Hematopoietic multipotent progenitor cell treated with erythropoietin and hydrocortisone succinate and interleukin-3 and kit ligand, for 4 days (in vitro differentiated cells): ENCODE measurements at regions not wholly inside any gene's neighbourhood (a gene's known extent, or its start where the extent isn't known, plus 50 kb on each side); places are given as distances from the start of the nearest gene placed in this dataset.

ENCODE experiments used
- DNase-seq: peaks from one replicate; pipeline ENCODE4 v3.0.0-alpha.2; 2015

DNA sequence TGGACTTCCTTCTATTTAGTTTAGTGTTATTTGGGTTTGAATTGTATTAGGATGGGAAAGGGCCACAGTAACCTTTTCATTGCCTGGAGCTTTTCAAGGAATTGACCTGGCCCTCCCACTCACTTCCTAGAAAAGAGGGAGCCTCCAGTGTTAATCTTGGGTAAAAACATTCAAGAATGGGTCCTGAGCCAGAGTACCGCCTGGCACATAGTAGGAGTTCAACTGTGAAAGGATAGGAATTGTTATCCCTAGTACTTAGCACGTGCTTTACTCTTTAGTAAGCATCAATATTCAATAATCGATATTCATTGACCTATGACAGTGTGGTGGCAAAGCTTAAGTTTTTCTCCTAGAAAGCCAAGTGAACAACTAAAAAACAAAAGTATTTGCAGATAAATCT, 179.9 kb downstream of the IRS1 start:
- no peak for DNase-seq

DNA sequence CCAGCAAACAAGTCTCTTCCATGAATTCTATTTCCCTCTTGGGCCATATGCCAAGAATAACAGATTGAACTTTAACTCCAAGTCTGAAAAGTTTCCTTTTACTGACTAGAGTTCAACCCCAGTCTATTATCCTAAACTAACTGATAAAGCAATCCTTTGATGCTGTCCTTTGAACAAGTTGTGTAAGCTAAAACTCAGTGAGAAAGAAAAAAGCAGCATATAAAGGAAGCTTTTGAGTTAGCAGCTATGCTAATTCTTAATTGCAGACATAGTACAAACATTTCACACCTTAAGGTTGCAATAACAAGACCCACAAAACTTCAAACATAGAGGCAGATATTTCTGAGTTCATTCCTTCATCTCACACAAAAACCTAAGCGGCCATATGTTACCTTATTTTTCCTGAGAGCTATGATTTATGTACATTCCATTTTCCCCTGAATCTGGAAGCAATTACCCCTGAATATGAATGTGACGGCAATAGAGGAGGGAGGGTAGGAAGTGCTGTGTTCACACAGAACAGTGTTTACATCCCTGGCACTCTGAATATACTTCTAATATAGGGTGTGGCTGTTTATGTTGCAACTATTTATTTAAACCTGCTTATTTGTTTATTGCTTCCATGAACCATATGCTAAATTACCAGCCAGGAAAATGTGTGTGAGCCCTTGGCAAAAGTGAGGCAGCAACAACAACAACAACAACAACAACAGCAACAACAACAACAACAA, 180.6 kb downstream of the IRS1 start:
- no peak for DNase-seq

DNA sequence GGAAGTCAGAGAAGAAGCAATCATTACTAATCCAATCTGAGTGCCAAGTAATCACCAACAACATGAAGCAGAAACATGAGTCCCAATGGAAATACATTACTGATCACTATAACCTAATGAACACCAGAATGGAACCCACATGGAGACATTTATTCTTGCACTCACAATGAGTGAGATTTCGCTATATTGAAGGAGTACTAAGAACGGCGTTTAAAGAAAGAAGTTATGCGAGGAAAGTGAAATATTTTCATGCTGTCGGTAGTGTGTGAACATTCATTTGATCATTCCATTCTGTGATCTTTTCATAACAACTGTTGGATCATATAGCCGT, 181.1 kb downstream of the IRS1 start:
- DNase-seq, result no peak

DNA sequence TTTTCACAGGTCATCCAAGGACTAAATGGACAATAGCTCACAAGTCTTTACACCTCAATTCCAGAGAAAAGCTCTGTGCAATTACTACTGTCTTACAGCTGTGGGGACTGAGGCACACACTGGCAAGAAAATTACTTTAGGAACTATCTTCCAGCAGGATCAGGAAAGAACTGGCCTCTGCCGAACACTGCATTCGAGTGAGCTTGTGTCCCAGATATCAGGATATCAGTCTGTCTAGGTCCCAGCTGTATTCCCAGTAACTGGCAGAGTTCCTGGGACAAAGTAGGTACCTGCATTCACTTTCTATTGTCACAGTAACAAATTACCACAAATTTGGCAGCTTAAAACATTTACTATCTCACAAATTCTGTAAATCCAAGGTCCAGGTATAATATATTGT, 183.7 kb downstream of the IRS1 start:
- DNase-seq, result no peak

DNA sequence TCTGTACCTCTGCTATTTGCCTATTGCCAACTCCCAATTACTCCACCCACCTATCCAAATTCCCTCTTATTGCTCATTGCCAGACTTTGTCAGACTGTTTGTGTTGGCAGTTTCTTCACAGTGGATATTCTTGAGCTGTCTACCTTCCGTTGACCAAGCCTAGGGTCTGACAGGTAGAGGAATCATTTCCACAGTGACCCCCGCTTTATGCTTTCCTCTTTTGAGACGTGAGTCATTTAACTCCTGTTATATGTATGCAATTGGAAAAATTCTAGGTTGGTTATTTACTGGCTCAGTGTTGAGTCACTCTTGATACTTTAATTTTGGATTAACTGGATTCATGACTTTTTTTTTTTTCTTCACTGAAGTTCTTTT, 187.7 kb downstream of the IRS1 start:
- DNase-seq, result no peak

DNA sequence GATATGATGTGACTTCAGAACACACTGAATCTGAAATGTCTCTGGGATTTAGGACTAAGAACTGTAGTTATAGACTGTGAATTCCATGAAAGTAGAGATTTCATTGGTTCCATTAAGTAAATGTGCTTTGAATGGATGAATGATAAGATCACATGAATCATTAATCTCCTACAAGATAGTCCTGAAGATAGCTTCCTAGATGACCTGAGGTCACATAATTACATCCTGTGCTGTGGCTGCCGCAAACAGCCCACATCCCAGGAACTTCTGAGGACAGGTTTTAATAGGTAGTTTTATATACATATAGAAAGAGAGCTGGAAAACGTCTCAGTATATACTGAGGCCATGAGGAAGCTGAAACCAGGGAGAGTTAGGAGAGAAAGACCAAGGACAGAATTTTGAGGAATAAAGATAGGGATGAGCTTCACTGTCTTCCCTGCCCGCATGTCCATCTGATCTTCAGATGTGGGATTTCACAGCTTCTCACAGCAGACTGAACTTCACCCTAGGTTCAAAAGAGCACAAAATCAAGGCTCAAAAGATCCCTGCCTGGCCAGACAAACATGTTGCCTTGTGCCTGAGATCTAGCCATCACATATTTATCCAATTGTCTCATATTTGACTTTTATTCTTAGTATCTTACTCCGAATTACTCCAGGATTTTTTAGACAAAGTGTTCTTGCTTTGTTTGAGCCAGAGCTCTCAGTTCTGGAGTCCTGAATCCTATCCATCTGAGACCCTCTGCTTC, 188.2 kb downstream of the IRS1 start:
- DNase-seq, result no peak

DNA sequence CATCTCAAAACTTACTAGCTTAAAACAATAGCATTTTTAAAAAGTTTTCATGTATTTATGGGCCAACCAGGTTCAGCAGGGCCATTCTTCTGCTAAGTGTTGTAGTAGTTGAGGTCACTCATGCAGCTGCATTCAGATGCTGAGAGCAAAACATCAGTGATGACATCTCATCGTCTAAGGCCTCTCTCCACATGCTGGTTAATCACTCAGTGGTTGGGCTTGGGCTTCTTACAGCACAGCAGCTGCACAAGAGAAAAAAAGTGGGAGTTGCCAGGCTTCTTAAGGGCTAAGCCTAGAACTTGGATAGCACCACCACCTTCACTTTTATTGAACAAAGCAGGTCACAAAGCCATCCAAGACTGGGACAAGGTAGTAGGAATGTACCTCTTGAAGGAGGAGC, 190.3 kb downstream of the IRS1 start:
- DNase-seq, result no peak

DNA sequence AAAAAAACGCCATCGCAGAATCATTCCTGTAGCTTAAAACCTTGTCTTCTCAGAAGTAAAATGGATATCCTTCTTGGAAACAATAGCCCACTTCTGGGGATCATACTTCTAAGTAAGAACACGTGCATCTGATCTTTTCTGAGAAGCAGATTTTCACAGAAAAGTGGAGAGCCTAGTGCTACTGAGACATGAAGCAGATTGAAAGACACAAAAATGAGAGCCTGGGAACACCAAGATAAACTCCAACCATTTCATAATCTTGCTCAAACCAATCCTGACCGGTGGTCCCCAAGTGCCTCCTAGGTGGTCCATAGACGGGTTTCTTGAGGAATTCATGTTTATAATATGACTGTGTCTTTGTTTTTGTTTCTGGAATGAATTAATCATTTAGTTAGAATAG, 191.2 kb downstream of the IRS1 start:
- no peak for DNase-seq

DNA sequence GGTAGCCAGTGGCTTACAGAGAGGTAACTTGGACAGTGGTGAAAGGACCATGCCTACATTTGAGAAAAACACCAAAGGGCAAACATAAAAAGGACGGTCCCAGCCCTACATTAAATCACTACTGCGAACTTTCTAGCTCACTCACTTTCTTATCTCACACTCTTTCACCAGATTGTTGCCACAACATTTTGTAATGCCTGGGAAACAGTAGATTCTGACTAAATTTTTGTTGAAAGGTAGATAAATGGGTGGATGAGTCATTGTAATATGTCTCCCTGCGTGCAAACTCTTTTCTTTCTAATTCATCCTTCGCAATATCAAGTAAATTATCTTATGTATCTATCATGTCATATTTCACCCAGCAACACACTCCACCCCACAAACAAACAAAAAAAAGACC, 192.2 kb downstream of the IRS1 start:
- DNase-seq, result no peak

DNA sequence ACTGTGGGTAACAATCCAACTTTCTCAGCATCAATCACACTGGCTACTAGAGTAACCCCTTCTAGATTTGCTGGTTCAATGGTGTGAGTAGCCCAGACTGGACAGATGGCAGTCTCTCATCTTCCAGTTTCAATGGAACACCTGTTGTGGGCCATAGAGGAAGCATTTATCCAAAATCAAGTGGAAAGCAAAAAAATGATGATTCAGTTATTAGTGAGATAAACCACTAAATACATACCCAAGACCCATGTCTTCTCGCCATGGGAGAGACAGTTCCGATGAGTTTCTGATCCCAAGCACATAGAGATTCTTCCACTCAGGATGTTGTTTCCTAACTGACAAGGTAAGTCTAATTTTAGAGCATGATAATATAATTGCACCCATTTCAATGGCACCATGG, 194.0 kb downstream of the IRS1 start:
- DNase-seq, result no peak

DNA sequence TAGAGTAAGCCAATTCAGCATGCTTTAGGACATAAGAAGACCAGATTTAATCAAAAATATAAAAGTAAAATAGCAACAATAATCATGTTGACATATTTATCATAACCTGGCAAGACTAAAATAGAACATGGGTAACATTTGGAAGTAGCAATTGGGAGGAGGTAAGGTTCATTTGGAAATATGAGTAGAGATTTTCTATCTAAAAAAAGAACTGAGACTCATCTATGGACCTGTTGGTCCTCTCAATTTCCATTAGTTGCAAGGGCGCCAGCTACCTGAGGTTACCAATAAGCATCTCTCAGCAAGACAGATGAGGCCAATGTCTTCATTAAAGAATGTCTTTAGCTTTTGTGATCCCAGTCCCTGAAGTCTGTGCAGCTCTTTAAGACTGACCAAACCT, 196.0 kb downstream of the IRS1 start:
- no peak for DNase-seq

DNA sequence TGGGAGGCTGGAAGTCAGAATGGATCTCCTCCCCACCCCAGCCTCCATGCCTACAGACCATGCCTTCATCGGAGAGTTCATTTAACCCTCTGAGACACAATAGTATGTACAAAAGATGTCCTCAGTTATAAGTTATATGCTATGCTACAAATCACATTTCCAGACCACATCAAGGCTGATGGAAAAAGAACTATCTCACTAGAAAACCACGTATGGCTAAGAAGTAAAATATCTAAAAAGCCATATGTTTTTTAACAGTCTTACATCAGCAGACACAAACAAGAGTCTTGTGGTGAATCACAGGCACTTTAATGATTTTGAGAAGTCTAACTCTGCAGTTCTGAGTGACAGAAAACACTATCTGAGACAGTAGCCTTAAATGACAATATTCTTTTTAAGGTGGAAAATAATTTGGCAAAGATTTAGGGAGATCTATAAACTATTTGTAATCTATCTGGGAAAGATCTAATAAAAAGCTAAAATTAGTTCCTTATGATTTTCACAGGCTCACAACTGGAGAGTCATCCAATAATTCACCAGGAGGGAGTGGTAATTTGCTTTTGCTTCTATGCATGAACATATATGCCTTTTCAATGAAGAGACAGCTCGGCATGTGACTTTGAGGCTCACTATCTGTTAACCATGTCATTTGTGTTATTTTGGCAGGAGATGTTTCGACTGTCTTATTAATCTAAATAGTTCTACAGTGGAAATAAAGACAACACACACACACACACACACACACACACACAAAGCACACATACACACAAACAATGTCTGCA, 197.5 kb downstream of the IRS1 start:
- DNase-seq, result no peak

DNA sequence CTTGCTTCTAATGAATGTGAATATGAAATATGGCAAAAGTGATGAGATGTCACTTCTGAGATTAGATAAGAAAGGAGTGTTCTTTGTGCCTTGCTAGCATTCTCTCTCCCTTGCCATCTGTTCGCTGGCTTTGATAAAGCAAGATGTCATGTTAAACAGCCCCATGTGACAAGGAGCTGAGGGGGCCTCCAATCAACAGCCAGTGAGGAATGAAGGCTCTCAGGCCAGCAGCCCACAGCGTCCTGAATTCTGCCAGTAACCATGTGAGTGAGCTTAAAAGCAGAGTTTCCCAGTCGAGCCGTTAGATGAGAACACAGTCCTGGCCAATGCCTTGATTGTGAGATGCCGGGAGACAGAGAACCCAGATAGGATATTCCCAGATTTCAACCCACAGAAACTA, 198.8 kb downstream of the IRS1 start:
- no peak for DNase-seq

DNA sequence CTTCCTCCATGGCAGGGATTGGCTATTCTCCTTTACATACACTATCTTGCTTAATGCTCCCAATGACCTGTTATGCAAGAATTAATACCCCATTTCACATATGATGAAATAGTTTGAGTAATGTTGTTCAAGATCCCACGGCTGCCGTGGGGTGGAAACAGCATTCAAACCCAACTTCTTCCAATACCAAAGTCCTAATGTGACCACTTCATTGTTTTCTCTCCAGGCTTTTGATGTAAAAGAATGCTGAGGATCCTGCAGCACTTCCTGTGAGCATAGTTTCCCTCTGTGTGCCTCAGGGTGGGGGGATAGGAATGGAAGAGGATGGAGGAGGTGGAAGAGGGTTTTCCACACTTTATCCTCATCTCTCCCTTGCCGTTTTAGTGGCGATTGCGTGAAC, 199.4 kb downstream of the IRS1 start:
- no peak for DNase-seq

DNA sequence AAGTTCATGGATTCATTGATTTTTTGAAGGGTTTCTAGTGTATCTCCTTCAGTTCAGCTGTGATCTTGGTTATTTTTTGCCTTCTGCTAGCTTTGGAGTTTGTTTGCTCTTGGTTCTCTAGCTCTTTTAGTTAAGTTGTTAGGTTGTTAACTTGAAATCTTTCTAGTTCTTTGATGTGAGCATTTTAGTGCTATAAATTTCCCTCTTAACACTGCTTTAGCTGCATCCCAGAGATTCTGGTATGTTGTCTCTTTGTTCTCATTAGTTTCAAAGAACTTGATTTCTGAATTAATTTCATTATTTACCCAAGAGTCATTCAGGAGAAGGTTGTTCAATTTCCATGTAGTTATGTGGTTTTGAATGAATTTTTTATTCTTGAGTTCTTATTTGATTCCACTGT, 210.6 kb downstream of the IRS1 start:
- no peak for DNase-seq

DNA sequence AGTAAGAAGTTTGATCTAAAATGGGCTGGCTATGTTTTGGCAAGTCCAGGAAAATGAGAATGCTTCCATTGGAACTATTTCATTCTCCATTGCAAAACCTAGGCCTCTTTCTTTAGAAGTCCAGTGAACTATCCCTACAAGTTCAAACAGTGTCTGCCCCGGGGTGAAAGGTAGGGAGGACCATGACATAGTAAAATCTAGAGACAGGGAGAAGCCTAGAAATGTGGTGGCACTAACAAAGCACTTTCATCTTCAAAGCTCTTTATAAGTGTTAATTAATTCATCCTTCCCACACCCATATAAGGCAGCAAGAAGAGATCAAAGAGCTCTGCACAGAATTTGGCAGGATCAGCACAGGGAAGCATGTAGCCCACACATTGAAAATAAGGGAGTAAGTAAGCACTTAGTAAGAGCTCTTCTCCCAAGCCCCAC, 214.5 kb downstream of the IRS1 start:
- DNase-seq, result no peak

DNA sequence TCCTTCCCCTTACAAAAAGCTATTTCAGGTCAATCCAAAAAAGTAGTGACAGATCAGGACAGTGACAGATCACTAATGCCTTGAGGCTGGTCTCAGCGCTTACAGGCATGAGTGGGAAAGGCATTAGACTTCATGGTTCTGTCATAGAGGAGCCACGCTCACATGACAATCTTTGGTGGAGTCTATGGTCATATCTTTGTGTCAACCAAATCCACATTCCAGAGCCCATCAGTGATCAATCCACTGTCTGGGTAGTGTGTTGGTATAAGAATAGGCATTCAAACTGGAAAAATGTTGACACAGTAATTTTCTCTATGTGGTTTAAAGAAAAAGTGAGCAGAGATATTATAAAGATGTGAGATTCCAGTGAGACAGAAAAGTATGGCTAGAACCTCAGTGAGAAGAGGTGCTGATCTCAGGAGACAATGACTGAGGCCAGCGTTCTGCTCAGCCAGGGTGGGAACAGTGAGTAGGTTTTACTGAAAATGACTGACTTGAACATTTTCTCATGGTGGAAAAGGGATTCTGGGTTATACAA, 215.0 kb downstream of the IRS1 start:
- no peak for DNase-seq

DNA sequence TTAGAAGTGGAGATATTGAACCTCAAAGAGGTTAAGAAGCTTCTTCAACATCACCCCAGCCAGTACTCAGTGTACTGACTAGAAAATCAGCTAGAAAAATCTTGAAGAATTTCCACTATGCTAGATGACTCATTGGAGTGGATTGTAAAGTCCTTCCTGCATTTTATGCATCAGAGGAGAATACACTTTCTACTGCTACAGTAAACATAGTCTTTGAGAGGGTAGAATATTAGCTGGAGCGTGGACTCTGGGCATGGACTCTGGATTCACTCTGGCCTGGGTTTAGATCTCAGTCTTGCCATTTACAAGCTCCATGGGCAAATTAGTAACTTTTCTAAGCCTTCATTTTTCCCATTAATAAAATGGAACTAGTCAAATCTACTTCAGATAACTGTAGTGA, 215.9 kb downstream of the IRS1 start:
- DNase-seq, result no peak

DNA sequence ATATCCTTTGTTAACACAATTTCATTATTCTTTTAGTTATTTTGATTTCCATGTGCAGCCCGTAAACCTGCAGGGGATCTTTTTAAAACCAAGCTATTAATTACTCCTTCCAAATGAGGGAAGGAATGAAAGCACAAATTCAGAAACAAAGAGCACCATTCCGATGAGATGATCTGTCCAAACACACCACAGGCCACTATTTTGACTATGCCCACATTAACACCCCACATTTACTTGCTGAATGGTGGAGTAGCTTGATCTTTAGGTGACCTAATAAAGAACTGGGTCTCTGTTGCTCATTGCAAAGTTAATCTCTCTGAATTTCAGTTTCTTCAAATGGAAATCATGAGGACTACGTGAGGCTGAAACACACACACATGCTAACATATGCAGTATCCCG, 218.0 kb downstream of the IRS1 start:
- no peak for DNase-seq

DNA sequence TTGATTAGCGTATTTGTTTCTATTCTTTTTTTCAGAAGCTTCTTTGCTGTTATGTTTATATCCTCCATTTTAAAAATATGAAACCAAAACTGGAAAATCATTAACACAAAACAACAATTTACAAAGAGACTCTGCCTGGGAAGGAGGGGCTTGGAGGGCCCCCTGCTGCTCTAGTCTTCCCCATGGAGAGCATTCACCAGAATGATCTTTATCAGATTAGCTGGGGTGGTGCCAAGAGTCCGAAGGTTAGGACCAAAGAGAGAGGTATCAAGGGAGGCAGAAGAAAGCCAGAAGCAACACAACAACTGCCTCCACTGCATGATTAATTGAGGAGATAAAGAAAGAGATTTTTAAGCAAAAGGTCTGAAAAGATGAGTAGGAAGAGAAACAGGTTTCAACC, 218.6 kb downstream of the IRS1 start:
- DNase-seq, result no peak

DNA sequence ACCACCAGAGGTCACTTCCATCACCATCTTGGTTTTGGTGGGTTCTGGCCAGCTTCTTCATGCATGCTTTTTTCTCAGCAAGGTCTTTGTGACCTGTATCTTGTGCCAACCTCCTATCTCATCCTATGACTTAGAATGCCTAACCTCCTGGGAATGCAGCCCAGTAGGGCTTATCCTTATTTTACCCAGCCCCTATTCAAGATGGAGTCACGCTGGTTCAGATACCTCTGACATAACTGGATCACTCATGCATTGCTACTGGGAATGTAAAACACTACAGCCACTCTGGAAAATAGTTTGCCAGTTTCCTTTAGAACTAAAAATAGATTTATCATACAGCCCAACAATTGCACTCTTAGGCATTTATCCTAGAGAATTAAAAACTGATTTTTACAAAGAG, 219.2 kb downstream of the IRS1 start:
- DNase-seq, result no peak

DNA sequence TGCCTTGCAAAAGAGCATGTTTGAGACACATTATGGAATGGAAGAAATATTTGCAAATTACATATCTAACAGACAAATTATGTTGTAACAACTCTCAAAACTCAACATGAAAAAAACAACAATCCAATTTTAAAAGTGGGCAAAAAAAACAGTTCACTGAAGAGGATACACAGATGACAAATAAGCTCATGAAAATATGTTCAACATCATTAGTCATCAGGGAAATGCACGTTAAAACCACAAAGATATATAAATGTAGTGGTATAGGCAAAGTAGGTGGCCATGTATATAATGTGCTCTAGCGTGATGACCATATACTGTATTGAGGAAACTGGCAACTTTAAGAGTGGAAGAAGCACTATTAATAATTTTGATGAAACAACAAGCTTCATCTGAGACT, 220.1 kb downstream of the IRS1 start:
- DNase-seq, result no peak

DNA sequence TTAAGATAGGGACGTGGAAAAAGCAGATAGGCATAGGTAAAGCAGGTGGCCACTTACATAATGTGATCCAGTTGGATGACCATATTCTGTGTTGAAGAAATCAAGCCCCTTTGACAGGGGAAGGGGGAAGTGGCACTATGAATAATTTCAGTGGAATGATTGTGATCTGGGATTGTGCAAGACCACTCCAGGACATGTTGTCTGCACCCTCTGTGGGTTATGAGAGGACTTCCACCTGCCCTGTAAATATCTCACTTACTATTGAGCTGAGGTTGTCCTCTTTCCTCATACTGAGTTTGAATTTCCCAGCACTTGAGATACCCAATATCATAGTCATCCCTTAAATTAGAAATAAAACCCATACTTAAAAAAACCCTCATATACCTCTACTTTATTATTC, 220.7 kb downstream of the IRS1 start:
- peak; percentile 4 for DNase-seq

DNA sequence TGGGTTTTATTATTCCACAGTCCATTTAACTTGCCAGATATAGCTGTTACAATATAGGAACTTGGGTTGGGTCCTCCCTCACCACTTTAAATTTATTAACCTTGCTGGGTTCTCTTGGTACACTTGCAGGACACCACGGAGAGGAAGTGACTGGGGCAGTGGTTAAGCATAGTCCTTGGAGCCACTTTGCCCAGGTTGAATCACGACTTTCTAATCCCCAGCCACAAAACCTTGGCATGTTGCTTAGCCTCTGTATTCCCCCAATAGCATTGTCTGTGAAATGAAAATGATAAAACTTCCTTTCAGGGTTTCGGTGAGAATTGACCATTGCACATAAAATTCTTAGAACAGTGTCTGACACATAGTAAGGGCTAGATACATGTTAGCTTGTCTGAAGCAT, 221.2 kb downstream of the IRS1 start:
- DNase-seq, result no peak
